HEK293 (cell line): ENCODE measurements at regions not wholly inside any gene's neighbourhood (a gene's known extent, or its start where the extent isn't known, plus 50 kb on each side); places are given as distances from the start of the nearest gene placed in this dataset.

Experiments used
- CTCF ChIA-PET: fragments of 350-600 bp; formaldehyde crosslinking; extraction: SDS; loops from one replicate; lab custom pipeline; 2021; ENCODE audit warnings: antibody characterized with exemption; lab: Yijun Ruan, JAX
- POLR2A ChIA-PET: fragments of 300-600 bp; formaldehyde crosslinking; extraction: SDS; loops from one replicate; lab custom pipeline; 2020; ENCODE audit warnings: antibody characterized with exemption, inconsistent platforms; lab: Yijun Ruan, JAX
- H3K27ac ChIP-seq: fragments of 200-500 bp; sonication (Bioruptor generic); 2 replicates; pipeline ENCODE4 v1.5.1; 2014; ENCODE audit warnings: low read depth, low read length, control low read depth, inconsistent platforms; ENCODE audit errors: extremely low read depth
- H3K36me3 ChIP-seq, 2 experiments: fragments of 200-500 bp in 1 of 2; sonication (Bioruptor generic) in 1 of 2; 1 replicate in 1 of 2; 2 replicates in 1 of 2; pipeline ENCODE4 v1.5.1; 2014 to 2017; ENCODE audit warnings: inconsistent platforms in 2 of 2, low read length in 2 of 2; ENCODE audit not compliant: control insufficient read depth in 2 of 2, insufficient read depth in 1 of 2
- H3K4me1 ChIP-seq: fragments of 200-500 bp; sonication (Bioruptor generic); 2 replicates; pipeline ENCODE4 v1.5.1; 2014; ENCODE audit warnings: mild to moderate bottlenecking, low read length, inconsistent platforms; ENCODE audit not compliant: control insufficient read depth, insufficient read depth
- H3K4me3 ChIP-seq: 2 replicates; pipeline ENCODE4 v1.5.1; 2011; ENCODE audit warnings: low read depth, mild to moderate bottlenecking, control low read depth, low read length, moderate library complexity
- H3K9me3 ChIP-seq: fragments of 200-500 bp; sonication (Bioruptor generic); 2 replicates; pipeline ENCODE4 v1.5.1; 2014; ENCODE audit warnings: low read depth, low read length, inconsistent platforms; ENCODE audit not compliant: control insufficient read depth, insufficient read depth
- IKZF3 ChIP-seq: fragments of 450-650 bp; IDR thresholded peaks from 2 replicates; pipeline ENCODE4 v1.5.0; 2018; ENCODE audit warnings: missing biosample characterization, mild to moderate bottlenecking, missing genetic modification characterization, moderate library complexity
- PATZ1 ChIP-seq: fragments of 450-650 bp; formaldehyde crosslinking; IDR thresholded peaks from 2 replicates; pipeline ENCODE4 v1.5.1; 2016; ENCODE audit warnings: missing biosample characterization, missing genetic modification characterization
- REST ChIP-seq: fragments of 450-650 bp; formaldehyde crosslinking; IDR thresholded peaks from 2 replicates; pipeline ENCODE4 v1.5.1; 2016; ENCODE audit warnings: missing biosample characterization, missing genetic modification characterization
- ZNF174 ChIP-seq: fragments of 450-650 bp; formaldehyde crosslinking; IDR thresholded peaks from 2 replicates; pipeline ENCODE4 v1.5.0; 2017; ENCODE audit warnings: missing biosample characterization, mild to moderate bottlenecking, missing genetic modification characterization
- ZNF184 ChIP-seq: fragments of 450-650 bp; IDR thresholded peaks from 2 replicates; pipeline ENCODE4 v1.5.1; 2018; ENCODE audit warnings: missing biosample characterization, mild to moderate bottlenecking, missing genetic modification characterization
- ZNF354C ChIP-seq: fragments of 450-650 bp; formaldehyde crosslinking; IDR thresholded peaks from 2 replicates; pipeline ENCODE4 v1.5.1; 2016; ENCODE audit warnings: missing biosample characterization, missing genetic modification characterization, low read depth, borderline replicate concordance
- ZNF391 ChIP-seq: fragments of 450-650 bp; formaldehyde crosslinking; IDR thresholded peaks from 2 replicates; pipeline ENCODE4 v1.5.1; 2016; ENCODE audit warnings: low read depth, missing biosample characterization, missing genetic modification characterization, borderline replicate concordance
- ZNF404 ChIP-seq: fragments of 450-650 bp; formaldehyde crosslinking; IDR thresholded peaks from 2 replicates; pipeline ENCODE4 v1.5.1; 2017; ENCODE audit warnings: missing biosample characterization, missing genetic modification characterization
- ZNF488 ChIP-seq: fragments of 450-650 bp; formaldehyde crosslinking; IDR thresholded peaks from 2 replicates; pipeline ENCODE4 v1.5.1; 2016; ENCODE audit warnings: missing biosample characterization, missing genetic modification characterization
- ZNF501 ChIP-seq: fragments of 450-650 bp; formaldehyde crosslinking; IDR thresholded peaks from 2 replicates; pipeline ENCODE4 v1.5.1; 2016; ENCODE audit warnings: missing biosample characterization, missing genetic modification characterization
- ZNF544 ChIP-seq: fragments of 450-650 bp; formaldehyde crosslinking; IDR thresholded peaks from 2 replicates; pipeline ENCODE4 v1.5.0; 2017; ENCODE audit warnings: missing biosample characterization, missing genetic modification characterization
- ZNF549 ChIP-seq: fragments of 450-650 bp; IDR thresholded peaks from 2 replicates; pipeline ENCODE4 v1.5.1; 2018; ENCODE audit warnings: missing biosample characterization, missing genetic modification characterization, mild to moderate bottlenecking, inconsistent platforms, moderate library complexity
- ZNF561 ChIP-seq: fragments of 450-650 bp; IDR thresholded peaks from 2 replicates; pipeline ENCODE4 v1.5.1; 2018; ENCODE audit warnings: missing biosample characterization, missing genetic modification characterization, borderline replicate concordance
- ZNF768 ChIP-seq: fragments of 450-650 bp; formaldehyde crosslinking; IDR thresholded peaks from 2 replicates; pipeline ENCODE4 v1.5.1; 2018; ENCODE audit warnings: missing biosample characterization, mild to moderate bottlenecking, missing genetic modification characterization
- ZNF791 ChIP-seq: fragments of 450-650 bp; formaldehyde crosslinking; IDR thresholded peaks from 2 replicates; pipeline ENCODE4 v1.5.1; 2016; ENCODE audit warnings: missing biosample characterization, missing genetic modification characterization
- TF ChIP-seq, protein P1 (sequence below): sonication (generic); formaldehyde crosslinking; IDR thresholded peaks from 2 replicates; pipeline ENCODE4 v1.8.1; 2022; ENCODE audit warnings: mild to moderate bottlenecking, moderate library complexity, missing genetic modification reagents

GRCh38 chr15:95565690-95566089 lies 764.8 kb upstream of the NR2F2 start (continued):
- peak; percentile 57; the same call in 1 of the 2 replicates for TF ChIP-seq ZNF501 (tag by site-specific recombination)
- peak; percentile 54; the same call in 1 of the 2 replicates for TF ChIP-seq ZNF184 (tag by site-specific recombination)

- Histone ChIP-seq H3K9me3 (peaks cover 2% of the 10 kb centered on the region; the same call in 1 of the 2 replicates), H3K27ac (no peak overlapping the region)
- POLR2A ChIA-PET = no interaction called here
- no peak for TF ChIP-seq ZNF404
- TF ChIP-seq, all 188 proteins: peak for 0
- H3K4me3 ChIP-seq = no peak overlapping the region
- H3K36me3 ChIP-seq = no peaks in the 10 kb centered on the region
- CTCF ChIA-PET = no interaction called here
- H3K4me1 ChIP-seq = peaks cover 10% of the 10 kb centered on the region
These were observed 762.8 kb upstream of the NR2F2 start for GRCh38 chr15:95567686-95568085.

- TF ChIP-seq IKZF3 = no peak
- no peak for TF ChIP-seq REST (tag by site-specific recombination)
- no peak for TF ChIP-seq ZNF404
- no peak for TF ChIP-seq ZNF561 (tag by site-specific recombination)
- TF ChIP-seq ZNF488 (tag by site-specific recombination) = no peak
- TF ChIP-seq ZNF391 (tag by site-specific recombination) = no peak
- TF ChIP-seq, protein P1, sequence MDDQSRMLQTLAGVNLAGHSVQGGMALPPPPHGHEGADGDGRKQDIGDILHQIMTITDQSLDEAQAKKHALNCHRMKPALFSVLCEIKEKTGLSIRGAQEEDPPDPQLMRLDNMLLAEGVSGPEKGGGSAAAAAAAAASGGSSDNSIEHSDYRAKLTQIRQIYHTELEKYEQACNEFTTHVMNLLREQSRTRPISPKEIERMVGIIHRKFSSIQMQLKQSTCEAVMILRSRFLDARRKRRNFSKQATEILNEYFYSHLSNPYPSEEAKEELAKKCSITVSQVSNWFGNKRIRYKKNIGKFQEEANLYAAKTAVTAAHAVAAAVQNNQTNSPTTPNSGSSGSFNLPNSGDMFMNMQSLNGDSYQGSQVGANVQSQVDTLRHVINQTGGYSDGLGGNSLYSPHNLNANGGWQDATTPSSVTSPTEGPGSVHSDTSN (CRISPR knock-in tag) = no peak
- TF ChIP-seq ZNF544 (tag by site-specific recombination) = no peak
- no peak for TF ChIP-seq PATZ1
- TF ChIP-seq ZNF174 (tag by site-specific recombination) = no peak
- TF ChIP-seq ZNF791 (tag by site-specific recombination) = no peak
- TF ChIP-seq ZNF354C (tag by site-specific recombination) = no peak
- TF ChIP-seq ZNF768 (tag by site-specific recombination) = no peak
- TF ChIP-seq ZNF549 (tag by site-specific recombination) = no peak
- no peaks in the 10 kb centered on the region for H3K36me3 ChIP-seq
- CTCF ChIA-PET = no interaction called here
- H3K9me3 ChIP-seq = peaks cover 2% of the 10 kb centered on the region; the same call in 1 of the 2 replicates
- POLR2A ChIA-PET = no interaction called here
- H3K27ac ChIP-seq = no peak overlapping the region
- H3K4me1 ChIP-seq = no peaks in the 10 kb centered on the region
- H3K4me3 ChIP-seq = no peak overlapping the region
These were observed 756.4 kb upstream of the NR2F2 start for GRCh38 chr15:95574053-95574452.
